Muscle layer of duodenum (tissue), 2 donors: ENCODE measurements at regions not wholly inside any gene's neighbourhood (a gene's known extent, or its start where the extent isn't known, plus 50 kb on each side); places are given as distances from the start of the nearest gene placed in this dataset.
A peak's percentile ranks its signal among the peaks of the same experiment; 100 is the strongest.

Source experiments
- H3K27ac ChIP-seq: one replicate; pipeline ENCODE4 v1.7.0; 2013; ENCODE audit warnings: mild to moderate bottlenecking, low read length
- H3K27me3 ChIP-seq: one replicate; pipeline ENCODE4 v1.7.0; 2013; ENCODE audit warnings: low read depth, mild to moderate bottlenecking, control low read depth, low read length
- H3K36me3 ChIP-seq, 2 donors: one replicate each; pipeline ENCODE4 v1.7.0; 2013; ENCODE audit warnings: low read length in 2 of 2, control low read depth in 1 of 2, mild to moderate bottlenecking in 1 of 2; ENCODE audit not compliant: insufficient read depth in 2 of 2, control insufficient read depth in 1 of 2
- H3K4me1 ChIP-seq, 2 donors: one replicate each; pipeline ENCODE4 v1.7.0; 2013; ENCODE audit warnings: low read length in 2 of 2, mild to moderate bottlenecking in 2 of 2, control low read depth in 1 of 2, moderate library complexity in 1 of 2; ENCODE audit not compliant: insufficient read depth in 2 of 2, control insufficient read depth in 1 of 2
- H3K4me3 ChIP-seq, 2 donors: one replicate each; pipeline ENCODE4 v1.7.0; 2013; ENCODE audit warnings: low read length in 2 of 2, low read depth in 1 of 2, mild to moderate bottlenecking in 1 of 2
- H3K9me3 ChIP-seq, 2 donors: one replicate each; pipeline ENCODE4 v1.7.0; 2013; ENCODE audit warnings: low read length in 2 of 2, control low read depth in 1 of 2, mild to moderate bottlenecking in 1 of 2; ENCODE audit not compliant: control insufficient read depth in 1 of 2
- donor health status: healthy.

DNA sequence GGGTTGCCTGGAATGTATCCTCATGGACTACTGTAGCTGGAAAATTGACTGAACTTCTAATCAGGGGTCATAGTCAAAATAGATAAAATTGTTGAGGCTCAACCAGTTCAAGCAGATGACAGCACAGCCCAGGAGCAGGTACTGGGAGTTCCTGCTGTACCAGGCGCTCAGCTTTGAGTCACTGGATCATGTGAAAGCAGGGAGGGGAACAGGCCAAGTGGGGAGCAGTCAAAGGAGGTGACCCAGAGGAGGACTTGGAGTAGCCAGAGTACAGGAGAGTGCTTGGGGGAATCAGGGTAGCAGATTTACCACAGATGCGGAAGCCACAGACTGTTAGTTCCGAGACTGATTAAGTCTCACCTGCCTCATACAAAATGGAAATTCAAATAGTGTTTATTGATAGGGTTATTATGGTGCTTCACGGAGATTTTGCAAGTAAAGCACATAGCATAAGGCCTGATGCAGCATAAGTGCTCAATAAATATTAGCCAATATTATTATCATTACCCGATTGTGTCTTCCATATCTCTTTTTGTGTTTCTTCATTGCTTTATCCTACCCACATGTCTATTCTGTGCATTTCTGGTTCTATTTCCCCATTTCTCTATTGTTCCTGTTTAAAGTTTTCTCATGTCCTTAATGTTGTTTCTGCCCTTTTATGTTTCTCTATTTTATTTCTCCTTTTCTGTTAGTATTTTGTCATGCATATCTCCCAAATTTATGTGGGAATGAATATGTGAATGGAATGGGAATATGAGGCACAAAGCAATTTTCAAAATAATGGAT lies 369.2 kb upstream of the MCTP2 start:
- H3K9me3 ChIP-seq, result no peaks in the 10 kb centered on the region
- no peak overlapping the region for H3K4me3 ChIP-seq
- H3K4me1 ChIP-seq, result no peaks in the 10 kb centered on the region
- no peaks in the 10 kb centered on the region for H3K36me3 ChIP-seq
- no peaks in the 10 kb centered on the region for H3K27me3 ChIP-seq
- H3K27ac ChIP-seq, result peak overlapping the region; percentile 16

DNA sequence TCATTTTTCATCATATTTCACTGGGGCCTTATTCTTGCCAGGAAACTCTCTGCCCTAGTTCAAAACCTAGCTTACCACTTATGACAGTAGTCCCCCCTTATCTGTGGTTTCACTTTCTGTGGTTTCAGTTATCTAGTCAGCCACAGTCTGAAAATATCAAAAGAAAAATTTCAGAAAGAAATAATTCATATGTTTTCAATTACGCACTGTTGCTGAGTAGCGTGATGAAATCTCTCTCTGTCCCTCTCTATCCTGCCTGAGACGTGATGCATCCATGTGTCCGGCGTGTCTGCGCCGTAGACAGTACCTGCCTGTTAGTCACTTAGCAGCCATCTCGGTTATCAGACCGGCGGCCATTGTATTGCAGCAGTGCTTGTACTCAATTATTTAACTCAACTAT lies 369.9 kb upstream of the MCTP2 start:
- H3K9me3 ChIP-seq, result no peaks in the 10 kb centered on the region
- H3K27ac ChIP-seq, result no peak overlapping the region
- H3K4me1 ChIP-seq, result no peaks in the 10 kb centered on the region
- no peak overlapping the region for H3K4me3 ChIP-seq
- no peaks in the 10 kb centered on the region for H3K36me3 ChIP-seq
- H3K27me3 ChIP-seq, result no peaks in the 10 kb centered on the region

DNA sequence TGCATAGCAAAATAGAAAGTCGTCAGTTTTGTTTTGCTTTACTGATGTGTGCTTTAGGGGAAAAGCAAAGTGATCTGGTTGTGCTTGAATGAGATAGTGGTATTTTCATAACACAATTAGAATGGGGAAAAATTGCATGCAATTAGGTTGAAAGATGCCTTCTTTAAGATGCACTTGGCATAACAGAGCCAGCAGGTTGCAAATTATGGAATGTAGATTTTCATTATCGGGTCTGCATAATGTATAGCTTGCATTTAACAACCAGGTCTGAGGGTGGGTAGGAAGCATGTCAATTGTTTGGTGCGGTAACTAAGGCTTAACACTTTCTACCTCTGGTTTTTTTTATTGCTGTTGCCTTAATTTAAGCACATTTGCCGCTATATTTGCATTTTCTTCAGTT lies 370.7 kb upstream of the MCTP2 start:
- Histone ChIP-seq H3K27me3 (no peaks in the 10 kb centered on the region), H3K27ac (no peak overlapping the region), H3K4me3 (no peak overlapping the region), H3K4me1 (no peaks in the 10 kb centered on the region), H3K9me3 (no peaks in the 10 kb centered on the region), H3K36me3 (no peaks in the 10 kb centered on the region)

DNA sequence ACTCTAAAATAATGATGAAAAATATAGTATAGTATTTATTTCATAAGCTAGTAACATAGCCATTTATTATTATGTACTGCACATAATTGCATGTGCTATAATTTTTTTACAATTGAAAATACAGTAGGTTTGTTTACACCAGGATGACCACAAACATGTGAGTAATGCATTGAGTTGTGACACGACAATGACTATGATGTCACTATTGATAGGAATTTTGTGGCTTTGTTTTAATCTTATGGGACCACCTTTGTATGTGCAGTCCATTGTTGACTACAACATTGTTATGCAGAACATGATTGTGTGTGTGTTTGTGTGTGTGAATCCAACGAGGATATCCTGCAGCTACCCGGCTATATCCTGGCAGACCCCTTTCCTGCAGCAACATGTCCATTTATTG lies 372.2 kb upstream of the MCTP2 start:
- H3K4me1 ChIP-seq, result no peaks in the 10 kb centered on the region
- no peaks in the 10 kb centered on the region for H3K9me3 ChIP-seq
- no peaks in the 10 kb centered on the region for H3K36me3 ChIP-seq
- no peak overlapping the region for H3K27ac ChIP-seq
- H3K4me3 ChIP-seq, result no peak overlapping the region
- no peaks in the 10 kb centered on the region for H3K27me3 ChIP-seq

DNA sequence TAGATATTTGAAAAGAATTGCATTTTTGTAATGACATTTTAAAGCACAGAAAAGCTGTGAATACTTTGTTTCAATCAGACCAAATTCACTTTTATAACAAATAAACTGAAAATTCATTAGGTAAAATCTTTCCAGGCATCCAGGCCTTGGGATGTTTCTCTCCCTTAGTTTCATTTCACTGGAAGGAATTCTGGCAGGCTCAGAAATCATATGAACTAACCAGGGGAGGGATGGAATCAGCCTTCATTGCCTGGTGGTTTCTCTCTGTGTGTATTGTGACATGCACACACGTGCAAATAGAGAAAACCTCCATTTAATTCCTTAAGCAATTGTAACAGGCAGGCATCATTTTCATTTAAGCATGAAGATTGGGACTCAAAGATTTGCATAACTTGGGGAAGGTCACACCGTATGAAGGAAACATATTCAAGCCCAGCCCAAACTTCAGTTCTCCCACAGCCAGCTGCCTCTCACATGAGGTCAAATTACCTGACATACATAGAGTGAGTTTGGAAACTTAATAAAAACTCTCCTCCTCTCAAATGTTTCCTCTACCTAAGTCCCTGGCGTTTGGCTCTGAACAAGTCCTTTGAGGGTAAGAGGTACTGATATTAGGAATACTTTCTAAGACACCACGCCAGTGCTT lies 376.1 kb upstream of the MCTP2 start:
- Histone ChIP-seq H3K9me3 (no peaks in the 10 kb centered on the region), H3K27ac (no peak overlapping the region), H3K36me3 (no peaks in the 10 kb centered on the region), H3K4me3 (no peak overlapping the region), H3K27me3 (no peaks in the 10 kb centered on the region), H3K4me1 (no peaks in the 10 kb centered on the region)

DNA sequence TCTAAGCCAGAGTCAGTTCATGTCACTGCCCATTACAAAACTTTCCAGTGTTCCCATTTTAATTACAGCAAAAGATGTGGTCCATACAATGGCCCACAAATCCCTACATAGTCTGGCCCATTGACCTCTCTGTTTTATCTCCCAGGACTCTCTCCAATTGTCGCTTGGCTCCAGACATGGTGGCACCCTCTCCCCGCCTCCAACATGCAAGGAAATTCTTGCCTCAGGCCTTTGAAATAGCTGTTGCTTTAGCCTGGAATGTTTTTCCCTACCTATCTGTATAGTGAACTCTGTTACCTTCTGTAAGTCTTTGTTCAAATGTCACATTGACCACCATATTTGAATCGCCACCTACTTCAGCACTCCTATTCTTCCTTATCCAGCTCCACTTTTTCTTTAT lies 377.3 kb upstream of the MCTP2 start:
- H3K4me3 ChIP-seq, result no peak overlapping the region
- H3K36me3 ChIP-seq, result no peaks in the 10 kb centered on the region
- H3K4me1 ChIP-seq, result no peaks in the 10 kb centered on the region
- H3K27me3 ChIP-seq, result no peaks in the 10 kb centered on the region
- H3K9me3 ChIP-seq, result no peaks in the 10 kb centered on the region
- no peak overlapping the region for H3K27ac ChIP-seq

DNA sequence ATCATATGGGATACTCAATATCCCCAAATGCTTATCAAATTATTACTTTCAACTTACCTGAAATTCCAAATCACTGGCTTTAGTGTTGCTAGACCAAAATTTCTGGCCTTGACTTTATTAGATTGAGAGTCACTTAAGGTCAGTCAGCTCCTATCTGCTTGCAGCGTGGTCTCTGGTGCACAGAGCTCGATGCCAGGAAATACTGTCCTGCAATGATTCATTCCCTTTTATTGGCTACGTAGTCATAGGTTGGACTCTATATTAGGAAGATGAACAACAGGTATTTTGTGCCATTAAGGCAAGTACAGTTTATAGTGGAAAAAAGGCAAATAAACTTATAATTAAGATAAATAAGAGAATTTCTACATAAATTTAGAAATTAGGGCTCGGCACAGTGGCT lies 378.6 kb upstream of the MCTP2 start:
- H3K9me3 ChIP-seq, result no peaks in the 10 kb centered on the region
- no peaks in the 10 kb centered on the region for H3K27me3 ChIP-seq
- H3K4me3 ChIP-seq, result no peak overlapping the region
- H3K36me3 ChIP-seq, result no peaks in the 10 kb centered on the region
- H3K4me1 ChIP-seq, result no peaks in the 10 kb centered on the region
- no peak overlapping the region for H3K27ac ChIP-seq

DNA sequence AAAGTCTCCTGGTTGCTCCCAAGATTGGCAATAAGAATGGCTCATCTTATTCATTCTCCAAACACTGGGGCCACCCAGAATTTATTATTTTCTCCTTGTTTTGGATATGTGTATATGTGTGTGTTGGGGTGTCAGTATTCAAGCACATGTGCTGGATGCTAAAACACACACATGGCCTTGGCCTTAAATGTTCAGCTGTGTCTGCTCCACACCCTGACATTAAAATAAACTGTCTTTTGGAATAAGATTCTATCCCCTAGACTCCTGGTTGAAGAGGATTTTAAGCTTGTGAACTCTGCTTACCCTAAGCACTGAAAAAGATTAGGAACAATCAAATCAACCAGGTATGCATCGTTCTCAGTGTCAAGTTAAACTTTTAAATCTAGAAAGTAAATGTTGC lies 382.9 kb upstream of the MCTP2 start:
- no peaks in the 10 kb centered on the region for H3K36me3 ChIP-seq
- H3K27me3 ChIP-seq, result no peaks in the 10 kb centered on the region

DNA sequence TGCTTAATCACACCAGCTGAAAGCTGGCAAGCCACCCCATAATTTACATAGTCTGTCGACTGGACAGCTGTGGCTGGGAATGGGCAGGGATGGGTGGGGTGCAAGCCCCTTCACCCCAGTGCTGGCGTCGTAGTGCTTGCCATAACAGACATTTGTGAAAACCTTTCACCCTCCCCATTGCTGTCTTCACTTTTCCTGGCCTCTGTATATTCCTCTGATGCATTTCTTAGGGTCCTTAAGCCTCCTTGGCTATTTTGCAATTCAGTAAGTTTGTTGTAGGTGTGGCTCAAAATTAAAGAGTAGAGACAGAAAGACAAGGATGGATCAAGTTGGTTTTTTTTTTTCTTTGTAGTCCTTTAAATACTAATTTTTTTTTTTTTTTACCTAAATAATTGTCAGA lies 383.3 kb upstream of the MCTP2 start:
- Histone ChIP-seq H3K9me3 (no peaks in the 10 kb centered on the region), H3K4me1 (no peaks in the 10 kb centered on the region), H3K27ac (no peak overlapping the region), H3K36me3 (no peaks in the 10 kb centered on the region), H3K4me3 (no peak overlapping the region), H3K27me3 (no peaks in the 10 kb centered on the region)

More for the DNA sequence above, 382.9 kb upstream of the MCTP2 start:
- Histone ChIP-seq H3K27ac (no peak overlapping the region), H3K9me3 (no peaks in the 10 kb centered on the region), H3K4me1 (no peaks in the 10 kb centered on the region), H3K4me3 (no peak overlapping the region)

DNA sequence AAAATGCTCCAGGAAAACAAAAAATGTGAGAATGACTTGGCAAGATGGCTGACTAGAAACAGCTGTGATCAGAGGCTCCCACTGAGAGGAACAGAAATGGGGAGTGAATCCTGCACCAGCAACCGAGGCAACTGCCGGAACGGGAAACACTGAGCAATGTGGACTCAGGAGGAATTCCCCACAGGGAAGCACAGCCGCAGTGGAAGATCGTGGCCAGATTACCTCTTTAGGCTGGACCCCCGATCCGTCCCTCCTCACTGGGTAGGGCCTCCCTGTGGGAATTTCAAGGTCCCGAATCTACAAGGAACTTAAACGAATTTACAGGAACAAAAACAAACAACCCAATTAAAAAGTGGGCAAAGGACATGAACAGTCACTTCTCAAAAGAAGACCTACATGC lies 385.2 kb upstream of the MCTP2 start:
- H3K27me3 ChIP-seq, result no peaks in the 10 kb centered on the region
- no peaks in the 10 kb centered on the region for H3K36me3 ChIP-seq
- no peak overlapping the region for H3K4me3 ChIP-seq
- H3K4me1 ChIP-seq, result no peaks in the 10 kb centered on the region
- no peak overlapping the region for H3K27ac ChIP-seq
- no peaks in the 10 kb centered on the region for H3K9me3 ChIP-seq

DNA sequence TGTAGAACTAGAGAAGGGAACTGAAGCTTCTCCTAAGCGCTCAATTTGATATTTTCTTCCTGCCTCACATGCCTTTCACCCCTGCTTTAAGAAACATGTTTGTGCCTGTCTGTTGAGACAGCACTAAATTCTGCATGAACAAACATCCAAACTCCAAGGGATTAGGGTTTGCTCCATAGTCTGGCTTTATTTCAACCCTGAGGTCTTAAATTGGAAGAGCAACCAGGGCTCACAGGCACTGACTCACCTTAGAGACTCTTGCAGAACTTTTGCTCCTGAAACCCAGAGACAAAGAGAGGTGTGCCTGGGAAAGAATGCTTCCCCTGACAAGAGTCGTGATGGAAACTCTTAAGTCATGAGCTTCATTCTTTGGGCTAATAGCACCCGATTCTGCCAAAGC lies 393.9 kb upstream of the MCTP2 start:
- Histone ChIP-seq H3K36me3 (no peaks in the 10 kb centered on the region), H3K27ac (no peak overlapping the region), H3K9me3 (no peaks in the 10 kb centered on the region), H3K4me1 (no peaks in the 10 kb centered on the region), H3K4me3 (no peak overlapping the region), H3K27me3 (no peaks in the 10 kb centered on the region)

DNA sequence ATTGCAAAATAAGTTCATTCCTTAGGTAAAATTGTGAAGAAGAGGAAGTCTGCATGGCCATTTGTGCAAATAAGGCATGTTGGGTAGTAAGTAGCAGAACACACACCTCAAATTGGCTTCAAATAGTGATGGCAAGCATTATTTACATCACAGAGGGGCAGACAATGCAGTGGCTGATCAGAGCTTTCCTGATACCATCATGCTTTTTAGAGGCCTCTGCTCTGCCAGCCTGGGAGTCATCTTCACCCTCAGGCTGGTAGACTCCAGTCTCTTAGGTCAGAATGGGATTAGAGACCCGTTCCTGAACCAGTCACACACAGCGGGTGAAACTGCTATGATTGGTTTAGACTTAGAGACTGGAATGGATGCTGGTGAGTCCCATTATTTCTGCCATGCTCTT lies 396.0 kb upstream of the MCTP2 start:
- Histone ChIP-seq H3K4me1 (peaks cover 0 to 6% of the 10 kb centered on the region in 2 donors), H3K36me3 (no peaks in the 10 kb centered on the region), H3K27ac (no peak overlapping the region), H3K4me3 (no peak overlapping the region), H3K9me3 (no peaks in the 10 kb centered on the region), H3K27me3 (no peaks in the 10 kb centered on the region)
